ENCODE measurements at regions not wholly inside any gene's neighbourhood (a gene's known extent, or its start where the extent isn't known, plus 50 kb on each side); places are given as distances from the start of the nearest gene placed in this dataset.
"Not testable (repeated sequence)": the region's sequence is repeated elsewhere in the genome, so short reads cannot be mapped to it uniquely, and the experiment has no call there.

GRCh38 chr6:166724576-166724975, 97.5 kb upstream of the RPS6KA2 start:
- no peak for DNase-seq (ENCODE audit: low read depth in 2 of 2)

- no peak for DNase-seq (ENCODE audit: low read depth in 2 of 2)
Measured at GRCh38 chr6:166722785-166723184, 95.7 kb upstream of the RPS6KA2 start.

GRCh38 chr6:166721576-166721975, 94.5 kb upstream of the RPS6KA2 start:
- DNase-seq (ENCODE audit: low read depth in 2 of 2), result no peak

GRCh38 chr6:166720856-166721255, 93.8 kb upstream of the RPS6KA2 start:
- no peak for DNase-seq (ENCODE audit: low read depth in 2 of 2)

GRCh38 chr6:166719019-166719418, 92.0 kb upstream of the RPS6KA2 start:
- DNase-seq (ENCODE audit: low read depth in 2 of 2), result no peak

- DNase-seq (ENCODE audit: low read depth in 2 of 2), result no peak
Measured at GRCh38 chr6:166718516-166718915, 91.5 kb upstream of the RPS6KA2 start.

GRCh38 chr6:166716910-166717617, 90.0 kb upstream of the RPS6KA2 start:
- no peak for DNase-seq (ENCODE audit: low read depth in 2 of 2)

GRCh38 chr6:166715992-166716391, 88.9 kb upstream of the RPS6KA2 start:
- DNase-seq (ENCODE audit: low read depth in 2 of 2), result no peak

GRCh38 chr6:166715065-166715464, 88.0 kb upstream of the RPS6KA2 start:
- DNase-seq (ENCODE audit: low read depth in 2 of 2), result no peak

GRCh38 chr6:166714581-166714980, 87.5 kb upstream of the RPS6KA2 start:
- no peak for DNase-seq (ENCODE audit: low read depth in 2 of 2)

- DNase-seq (ENCODE audit: low read depth in 2 of 2), result no peak
Measured at GRCh38 chr6:166714187-166714510, 87.1 kb upstream of the RPS6KA2 start.

- DNase-seq (ENCODE audit: low read depth in 2 of 2), result no peak
Measured at GRCh38 chr6:166713434-166714186, 86.6 kb upstream of the RPS6KA2 start.

GRCh38 chr6:166712286-166713228, 85.5 kb upstream of the RPS6KA2 start:
- DNase-seq (ENCODE audit: low read depth in 2 of 2), result no peak

GRCh38 chr6:166710084-166710483, 83.0 kb upstream of the RPS6KA2 start:
- no peak for DNase-seq (ENCODE audit: low read depth in 2 of 2)

GRCh38 chr6:166708460-166708859, 81.4 kb upstream of the RPS6KA2 start:
- DNase-seq (ENCODE audit: low read depth in 2 of 2), result no peak

- no peak for DNase-seq (ENCODE audit: low read depth in 2 of 2)
Measured at GRCh38 chr6:166707045-166707444, 80.0 kb upstream of the RPS6KA2 start.

GRCh38 chr6:166705069-166705468, 78.0 kb upstream of the RPS6KA2 start:
- no peak for DNase-seq (ENCODE audit: low read depth in 2 of 2)

- DNase-seq (ENCODE audit: low read depth in 2 of 2), result no peak
Measured at GRCh38 chr6:166704171-166704570, 77.1 kb upstream of the RPS6KA2 start.

GRCh38 chr6:166703149-166703710, 76.2 kb upstream of the RPS6KA2 start:
- no peak for DNase-seq (ENCODE audit: low read depth in 2 of 2)

GRCh38 chr6:166701424-166701823, 74.4 kb upstream of the RPS6KA2 start:
- DNase-seq (ENCODE audit: low read depth in 2 of 2), result not testable (repeated sequence)

- DNase-seq (ENCODE audit: low read depth in 2 of 2), result not testable (repeated sequence)
Measured at GRCh38 chr6:166700871-166701270, 73.8 kb upstream of the RPS6KA2 start.

- no peak for DNase-seq (ENCODE audit: low read depth in 2 of 2)
Measured at GRCh38 chr6:166697113-166697512, 70.1 kb upstream of the RPS6KA2 start.

Data from activated CD8-positive, alpha-beta memory T cell treated with anti-CD3 and anti-CD28 coated beads for 4 hours (primary cell).